ENCODE measurements at regions not wholly inside any gene's neighbourhood (a gene's known extent, or its start where the extent isn't known, plus 50 kb on each side); places are given as distances from the start of the nearest gene placed in this dataset.

- no peak for ATAC-seq
- TF ChIP-seq TOX (CRISPR knock-in tag; IDR thresholded peaks at IDR 0.05; ENCODE audit: borderline replicate concordance) (no peak), CSRNP3 (CRISPR knock-in tag; IDR thresholded peaks at IDR 0.05) (no peak), GLIS3 (CRISPR knock-in tag; IDR thresholded peaks at IDR 0.05) (no peak), ISL1 (CRISPR knock-in tag; IDR thresholded peaks at IDR 0.05) (no peak), ZC3H10 (CRISPR knock-in tag; IDR thresholded peaks at IDR 0.05) (no peak), OSR1 (CRISPR knock-in tag; IDR thresholded peaks at IDR 0.05) (no peak), ZFP30 (CRISPR knock-in tag; IDR thresholded peaks at IDR 0.05) (no peak), SNAI2 (CRISPR knock-in tag; IDR thresholded peaks at IDR 0.05) (no peak), ZFP3 (CRISPR knock-in tag; IDR thresholded peaks at IDR 0.05) (no peak)
Measured at GRCh38 chr2:234830853-234831252, 121.0 kb upstream of the SH3BP4 start.

- TF ChIP-seq ZNF8 (CRISPR knock-in tag; IDR thresholded peaks at IDR 0.05) (no peak), ZFP30 (CRISPR knock-in tag; IDR thresholded peaks at IDR 0.05) (no peak), ZNF70 (CRISPR knock-in tag; IDR thresholded peaks at IDR 0.05) (no peak), RARB (CRISPR knock-in tag; IDR thresholded peaks at IDR 0.05) (no peak), BACH2 (CRISPR knock-in tag; IDR thresholded peaks at IDR 0.05; ENCODE audit: borderline replicate concordance) (no peak), ESRRG (CRISPR knock-in tag; IDR thresholded peaks at IDR 0.05) (no peak), CSRNP3 (CRISPR knock-in tag; IDR thresholded peaks at IDR 0.05) (no peak), TCF4 (CRISPR knock-in tag; IDR thresholded peaks at IDR 0.05; ENCODE audit: borderline replicate concordance) (no peak), GLIS3 (CRISPR knock-in tag; IDR thresholded peaks at IDR 0.05) (no peak), ZNF565 (CRISPR knock-in tag; conservative IDR thresholded peaks at IDR 0.05; ENCODE audit: low read depth) (no peak), ZC3H10 (CRISPR knock-in tag; IDR thresholded peaks at IDR 0.05) (no peak), PATZ1 (CRISPR knock-in tag; IDR thresholded peaks at IDR 0.05; ENCODE audit: borderline replicate concordance) (no peak), OSR1 (CRISPR knock-in tag; IDR thresholded peaks at IDR 0.05) (no peak), ZFP3 (CRISPR knock-in tag; IDR thresholded peaks at IDR 0.05) (no peak), PPARA (CRISPR knock-in tag; IDR thresholded peaks at IDR 0.05; ENCODE audit: borderline replicate concordance) (no peak), CREB5 (CRISPR knock-in tag; IDR thresholded peaks at IDR 0.05; ENCODE audit: low read depth) (no peak), TSHZ2 (CRISPR knock-in tag; IDR thresholded peaks at IDR 0.05) (no peak), SNAI2 (CRISPR knock-in tag; IDR thresholded peaks at IDR 0.05) (no peak), CSDC2 (CRISPR knock-in tag; IDR thresholded peaks at IDR 0.05) (no peak)
- no peak for ATAC-seq
Measured at GRCh38 chr2:234829074-234829455, 122.8 kb upstream of the SH3BP4 start.

GRCh38 chr2:234828382-234829073 lies 123.3 kb upstream of the SH3BP4 start:
- no peak for ATAC-seq
- TF ChIP-seq PPARA (CRISPR knock-in tag; IDR thresholded peaks at IDR 0.05; ENCODE audit: borderline replicate concordance) (no peak), SNAI2 (CRISPR knock-in tag; IDR thresholded peaks at IDR 0.05) (no peak), ISL1 (CRISPR knock-in tag; IDR thresholded peaks at IDR 0.05) (no peak), ARNTL (CRISPR knock-in tag; IDR thresholded peaks at IDR 0.05; ENCODE audit: borderline replicate concordance, low read depth) (no peak), RARB (CRISPR knock-in tag; IDR thresholded peaks at IDR 0.05) (no peak), TSHZ2 (CRISPR knock-in tag; IDR thresholded peaks at IDR 0.05) (no peak), TOX (CRISPR knock-in tag; IDR thresholded peaks at IDR 0.05; ENCODE audit: borderline replicate concordance) (no peak), ESRRG (CRISPR knock-in tag; IDR thresholded peaks at IDR 0.05) (no peak), CSDC2 (CRISPR knock-in tag; IDR thresholded peaks at IDR 0.05) (no peak), PATZ1 (CRISPR knock-in tag; IDR thresholded peaks at IDR 0.05; ENCODE audit: borderline replicate concordance) (no peak)

All from SK-N-SH treated with all-trans-retinoic acid at 6 μM for 48 hours (cell line).